Spinal cord (tissue), 9 donors: ENCODE measurements at regions not wholly inside any gene's neighbourhood (a gene's known extent, or its start where the extent isn't known, plus 50 kb on each side); places are given as distances from the start of the nearest gene placed in this dataset.
"Not testable (repeated sequence)": the region's sequence is repeated elsewhere in the genome, so short reads cannot be mapped to it uniquely, and the experiment has no call there.

ENCODE experiments used
- DNase-seq, 6 donors: peaks; one replicate each; pipeline versions ENCODE4 v3.0.0 to v3.0.0-alpha.2; 2013 to 2015; ENCODE audit warnings: low spot score in 6 of 6, low read depth in 4 of 6
- H3K27ac ChIP-seq: one replicate; pipeline ENCODE4 v1.5.1; 2013; ENCODE audit warnings: low read depth, low read length, control low read depth
- H3K27me3 ChIP-seq: one replicate; pipeline ENCODE4 v1.6.1; 2013; ENCODE audit warnings: low read length; ENCODE audit not compliant: control insufficient read depth, insufficient read depth
- H3K36me3 ChIP-seq: one replicate; pipeline ENCODE4 v1.6.1; 2013; ENCODE audit warnings: low read length; ENCODE audit not compliant: control insufficient read depth, insufficient read depth
- H3K4me1 ChIP-seq: one replicate; pipeline ENCODE4 v1.6.1; 2013; ENCODE audit warnings: low read length; ENCODE audit not compliant: control insufficient read depth, insufficient read depth
- H3K4me3 ChIP-seq: one replicate; pipeline ENCODE4 v1.5.1; 2013; ENCODE audit warnings: low read depth, low read length, control low read depth
- H3K9me3 ChIP-seq: one replicate; pipeline ENCODE4 v1.6.1; 2013; ENCODE audit warnings: low read length; ENCODE audit not compliant: control insufficient read depth, insufficient read depth
- WGBS: methylation state at CpG from one replicate; pipeline ENCODE4 v1.1.5; 2013; ENCODE audit warnings: missing lambda C conversion rate; ENCODE audit not compliant: insufficient coverage; 5-methylcytosine and 5-hydroxymethylcytosine counted together
- donor health status: healthy.

GRCh38 chr1:78737241-78737640 lies 87.6 kb downstream of the IFI44 start:
- Histone ChIP-seq H3K27me3 (no peaks in the 10 kb centered on the region), H3K9me3 (no peaks in the 10 kb centered on the region), H3K4me3 (no peak overlapping the region), H3K4me1 (no peaks in the 10 kb centered on the region), H3K27ac (no peak overlapping the region), H3K36me3 (no peaks in the 10 kb centered on the region)
- no peak for DNase-seq
- WGBS = no CpG with 5 or more reads among the region's 1 CpG

- no peak overlapping the region for H3K4me3 ChIP-seq
- H3K9me3 ChIP-seq = no peaks in the 10 kb centered on the region
- no peaks in the 10 kb centered on the region for H3K4me1 ChIP-seq
- H3K36me3 ChIP-seq = no peaks in the 10 kb centered on the region
- DNase-seq = peak in 1 of 6 donors; percentile 49
- no CpG with 5 or more reads among the region's 1 CpG for WGBS
- no peaks in the 10 kb centered on the region for H3K27me3 ChIP-seq
- no peak overlapping the region for H3K27ac ChIP-seq
Observed at GRCh38 chr1:78743626-78744025, 94.0 kb downstream of the IFI44 start.

DNA sequence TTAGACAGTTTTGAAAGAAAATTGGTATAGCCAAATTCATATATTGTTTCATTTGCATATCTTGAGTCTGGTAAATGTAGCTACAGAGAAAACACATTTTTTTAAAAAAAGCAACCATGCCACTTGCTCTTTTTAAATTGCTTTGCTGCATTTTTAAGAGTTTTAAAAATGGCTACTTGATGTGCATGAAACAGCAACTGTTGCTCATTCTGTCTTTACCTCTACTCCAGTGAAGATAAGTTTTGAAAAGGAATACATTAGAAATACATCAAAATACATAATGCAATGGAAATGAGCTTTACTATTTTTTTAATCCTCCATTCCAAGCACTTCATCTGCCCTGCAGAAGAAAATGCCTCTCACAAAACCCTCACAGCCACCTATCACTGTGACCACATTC lies 95.5 kb downstream of the IFI44 start:
- DNase-seq = peak in 1 of 6 donors; percentile 18
- no peaks in the 10 kb centered on the region for H3K36me3 ChIP-seq
- H3K27me3 ChIP-seq = no peaks in the 10 kb centered on the region

DNA sequence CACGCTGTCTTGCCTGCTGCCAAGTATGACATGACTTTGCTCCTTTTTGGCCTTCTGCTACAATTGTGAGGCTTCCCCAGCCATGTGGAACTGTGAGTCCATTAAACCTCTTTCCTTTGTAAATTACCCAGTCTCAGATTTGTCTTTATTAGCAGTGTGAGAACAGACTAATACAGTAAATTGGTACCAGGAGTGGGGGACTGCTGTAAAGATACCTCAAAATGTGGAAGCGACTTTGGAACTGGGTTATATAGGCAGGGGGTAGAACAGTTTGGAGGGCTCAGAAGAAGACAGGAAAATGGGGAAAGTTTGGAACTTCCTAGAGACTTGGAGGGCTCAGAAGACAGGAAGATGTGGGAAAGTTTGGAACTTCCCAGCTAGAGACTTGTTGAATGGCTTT lies 104.0 kb downstream of the IFI44 start:
- 93% methylated on average over 2 of the region's 2 CpGs for WGBS
- not testable (repeated sequence) for H3K4me3 ChIP-seq, H3K4me1 ChIP-seq, H3K27me3 ChIP-seq, H3K36me3 ChIP-seq, H3K27ac ChIP-seq, H3K9me3 ChIP-seq, DNase-seq

More for the DNA sequence above, 95.5 kb downstream of the IFI44 start:
- Histone ChIP-seq H3K4me3 (no peak overlapping the region), H3K4me1 (no peaks in the 10 kb centered on the region), H3K9me3 (no peaks in the 10 kb centered on the region), H3K27ac (no peak overlapping the region)

DNA sequence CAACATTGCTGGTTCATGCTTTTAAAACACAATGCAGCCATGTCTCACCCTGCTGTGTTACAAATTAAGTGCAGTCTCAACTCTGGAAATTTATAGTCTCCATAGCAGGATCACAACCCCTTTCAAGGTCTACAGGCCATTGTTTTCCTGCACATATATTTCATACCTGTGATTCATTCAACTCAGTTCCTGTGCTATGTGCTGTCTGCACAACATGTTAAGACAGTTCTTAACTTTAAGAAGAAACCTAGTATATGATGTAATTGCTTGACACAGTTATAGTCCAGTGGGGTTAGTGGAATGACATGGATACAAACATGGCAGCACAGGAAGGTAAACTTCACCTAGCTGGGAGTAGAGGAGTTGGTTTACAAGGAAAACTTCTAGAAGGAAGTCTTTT lies 106.4 kb downstream of the IFI44 start:
- Histone ChIP-seq H3K4me3 (no peak overlapping the region), H3K9me3 (no peaks in the 10 kb centered on the region), H3K27me3 (no peaks in the 10 kb centered on the region), H3K36me3 (no peaks in the 10 kb centered on the region), H3K27ac (no peak overlapping the region), H3K4me1 (no peaks in the 10 kb centered on the region)
- no peak for DNase-seq

DNA sequence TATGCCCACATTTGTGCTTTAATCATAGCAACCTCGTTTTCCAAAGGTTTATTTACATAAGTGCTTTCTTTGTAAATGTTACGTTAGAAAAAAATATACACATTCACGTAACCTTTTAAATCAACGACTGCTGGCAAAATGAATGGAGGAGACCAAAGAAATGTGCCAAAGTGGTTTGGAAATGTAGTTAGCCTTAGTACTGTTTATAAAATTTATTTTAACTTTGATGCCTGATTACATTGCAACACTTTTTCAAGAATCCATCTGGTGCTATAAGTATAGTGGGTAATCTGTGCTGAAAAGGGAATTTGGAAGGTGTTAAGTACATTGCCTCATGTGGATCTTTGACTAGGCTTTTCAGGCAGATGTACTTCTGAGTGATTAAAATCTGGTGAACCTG lies 108.9 kb downstream of the IFI44 start:
- no peak overlapping the region for H3K27ac ChIP-seq
- H3K27me3 ChIP-seq = no peaks in the 10 kb centered on the region
- H3K4me1 ChIP-seq = no peaks in the 10 kb centered on the region
- DNase-seq = peak in 1 of 6 donors; percentile 45
- no peak overlapping the region for H3K4me3 ChIP-seq
- H3K9me3 ChIP-seq = no peaks in the 10 kb centered on the region
- WGBS = no CpG with 5 or more reads among the region's 4 CpGs
- H3K36me3 ChIP-seq = no peaks in the 10 kb centered on the region

DNA sequence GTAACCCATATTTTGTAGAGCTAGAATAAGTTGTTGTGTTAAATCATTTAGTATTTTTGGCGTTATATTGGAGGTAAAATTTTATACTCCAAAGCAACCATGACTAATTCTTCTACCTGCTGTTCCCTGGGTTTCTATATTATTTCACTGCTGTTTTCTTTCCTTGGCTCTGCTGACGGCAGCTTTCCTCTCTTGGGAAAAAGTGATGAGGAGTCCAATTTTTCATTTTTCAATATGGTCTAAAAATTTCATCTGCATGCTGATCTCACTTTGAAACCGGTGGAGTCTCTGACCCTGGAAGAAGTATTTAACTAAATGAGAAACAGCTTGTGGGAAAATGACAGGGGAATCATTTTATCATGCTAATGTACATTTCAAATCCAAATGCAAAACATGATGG lies 110.2 kb downstream of the IFI44 start:
- peak in 1 of 6 donors; percentile 25 for DNase-seq

DNA sequence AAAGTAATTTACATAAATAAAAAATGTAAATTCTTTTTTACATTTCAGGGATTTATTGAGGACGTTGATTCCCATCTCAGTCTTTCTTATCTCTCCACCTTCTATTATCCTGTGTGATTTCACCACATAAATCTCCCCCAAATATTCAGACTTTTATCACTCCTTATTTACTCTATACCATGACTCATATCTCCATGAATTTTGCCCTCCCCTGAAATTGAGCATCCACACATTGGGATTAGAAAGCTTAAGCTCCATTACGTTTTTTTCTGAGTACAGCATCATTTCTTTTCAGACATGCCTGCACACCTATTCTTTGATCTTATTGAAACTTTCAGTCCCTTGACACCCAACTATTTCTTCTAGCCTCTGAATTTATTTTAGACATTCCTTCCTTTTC lies 111.2 kb downstream of the IFI44 start:
- no peaks in the 10 kb centered on the region for H3K36me3 ChIP-seq
- no peak overlapping the region for H3K4me3 ChIP-seq
- no peaks in the 10 kb centered on the region for H3K9me3 ChIP-seq
- DNase-seq = no peak
- no peaks in the 10 kb centered on the region for H3K4me1 ChIP-seq
- no peak overlapping the region for H3K27ac ChIP-seq
- H3K27me3 ChIP-seq = no peaks in the 10 kb centered on the region
- WGBS = 86% methylated on average over 2 of the region's 2 CpGs

More for the DNA sequence above, 110.2 kb downstream of the IFI44 start:
- Histone ChIP-seq H3K27me3 (no peaks in the 10 kb centered on the region), H3K9me3 (no peaks in the 10 kb centered on the region), H3K36me3 (no peaks in the 10 kb centered on the region), H3K4me3 (no peak overlapping the region), H3K4me1 (no peaks in the 10 kb centered on the region), H3K27ac (no peak overlapping the region)
- WGBS = no CpG with 5 or more reads among the region's 3 CpGs

DNA sequence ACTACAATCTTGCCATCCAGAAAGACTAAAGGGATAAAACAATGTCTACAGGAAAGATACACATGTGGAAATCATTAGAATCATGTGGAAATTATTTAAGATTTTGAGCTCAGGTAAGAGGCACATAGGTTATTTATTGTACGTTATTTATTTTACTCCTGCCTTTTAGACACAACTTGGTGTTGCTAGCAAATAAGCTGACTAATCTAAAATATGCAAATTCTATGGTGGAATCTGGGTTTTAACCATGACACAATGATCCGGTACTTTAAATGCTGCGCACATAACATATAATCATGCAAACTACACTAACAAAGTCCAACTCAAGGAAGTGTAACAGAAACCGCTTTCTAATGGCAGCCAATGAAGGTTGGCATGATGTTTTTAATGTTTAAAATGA lies 112.5 kb downstream of the IFI44 start:
- H3K4me1 ChIP-seq = no peaks in the 10 kb centered on the region
- H3K27me3 ChIP-seq = no peaks in the 10 kb centered on the region
- no peaks in the 10 kb centered on the region for H3K36me3 ChIP-seq
- no peak overlapping the region for H3K27ac ChIP-seq
- DNase-seq = no peak
- WGBS = no CpG with 5 or more reads among the region's 4 CpGs
- H3K4me3 ChIP-seq = no peak overlapping the region
- H3K9me3 ChIP-seq = peaks cover 1% of the 10 kb centered on the region

GRCh38 chr1:78765489-78765888 lies 115.9 kb downstream of the IFI44 start:
- Histone ChIP-seq H3K27me3 (no peaks in the 10 kb centered on the region), H3K27ac (no peak overlapping the region), H3K9me3 (peaks cover 1% of the 10 kb centered on the region), H3K4me3 (no peak overlapping the region), H3K4me1 (no peaks in the 10 kb centered on the region), H3K36me3 (no peaks in the 10 kb centered on the region)
- no peak for DNase-seq
- WGBS = no CpG with 5 or more reads among the region's 3 CpGs
